ENCODE measurements at regions not wholly inside any gene's neighbourhood (a gene's known extent, or its start where the extent isn't known, plus 50 kb on each side); places are given as distances from the start of the nearest gene placed in this dataset.
A peak's percentile ranks its signal among the peaks of the same experiment; 100 is the strongest.
"Not testable (repeated sequence)": the region's sequence is repeated elsewhere in the genome, so short reads cannot be mapped to it uniquely, and the experiment has no call there.

- H4K5ac ChIP-seq (ENCODE audit: low read length), result no peak overlapping the region
- H3K56ac ChIP-seq (ENCODE audit: low read length), result no peak overlapping the region
- H2BK15ac ChIP-seq (replicated peaks; ENCODE audit: low read depth), result no peak overlapping the region
- no peak overlapping the region for H2BK120ac ChIP-seq (ENCODE audit: low read depth, low read length)
- H3K27me3 ChIP-seq (ENCODE audit: insufficient read depth, low read length, poor library complexity), result no peaks in the 10 kb centered on the region
- H2BK5ac ChIP-seq (ENCODE audit: low read length), result no peak overlapping the region
- H3K23ac ChIP-seq (ENCODE audit: low read length), result no peak overlapping the region
- WGBS (ENCODE audit: extremely low coverage, insufficient coverage, low lambda C conversion rate), result no CpG with 5 or more reads among the region's 2 CpGs
- H3K4me3 ChIP-seq (ENCODE audit: low read length), result no peak overlapping the region
- DNase-seq, result no peak
- no peaks in the 10 kb centered on the region for H3K79me2 ChIP-seq (ENCODE audit: control insufficient read depth, insufficient read depth, low read length)
- H3K4me2 ChIP-seq (ENCODE audit: low read length), result no peak overlapping the region
- no peaks in the 10 kb centered on the region for H3K79me1 ChIP-seq (ENCODE audit: low read length)
- no peak overlapping the region for H3K27ac ChIP-seq (ENCODE audit: low read depth, low read length)
- H3K36me3 ChIP-seq (ENCODE audit: control insufficient read depth, insufficient read depth, low read length), result no peaks in the 10 kb centered on the region
- no peak overlapping the region for H3K18ac ChIP-seq (ENCODE audit: low read length)
- H2AK5ac ChIP-seq (ENCODE audit: low read length), result no peak overlapping the region
- H4K8ac ChIP-seq (ENCODE audit: low read depth, low read length), result no peak overlapping the region
- no peak overlapping the region for H3K9ac ChIP-seq (ENCODE audit: low read length)
- no peak overlapping the region for H3K4ac ChIP-seq (ENCODE audit: low read depth, low read length)
- H3K4me1 ChIP-seq (ENCODE audit: control insufficient read depth, low read depth, low read length), result no peaks in the 10 kb centered on the region
Measured at GRCh38 chr3:27553886-27554540, 69.8 kb upstream of the SLC4A7 start.

- WGBS (ENCODE audit: extremely low coverage, insufficient coverage, low lambda C conversion rate), result no CpG with 5 or more reads among the region's 5 CpGs
- not testable (repeated sequence) for H3K4ac ChIP-seq (ENCODE audit: low read depth, low read length); H2BK15ac ChIP-seq (replicated peaks; ENCODE audit: low read depth)
Measured at GRCh38 chr3:27552708-27553107, 68.5 kb upstream of the SLC4A7 start.

DNA sequence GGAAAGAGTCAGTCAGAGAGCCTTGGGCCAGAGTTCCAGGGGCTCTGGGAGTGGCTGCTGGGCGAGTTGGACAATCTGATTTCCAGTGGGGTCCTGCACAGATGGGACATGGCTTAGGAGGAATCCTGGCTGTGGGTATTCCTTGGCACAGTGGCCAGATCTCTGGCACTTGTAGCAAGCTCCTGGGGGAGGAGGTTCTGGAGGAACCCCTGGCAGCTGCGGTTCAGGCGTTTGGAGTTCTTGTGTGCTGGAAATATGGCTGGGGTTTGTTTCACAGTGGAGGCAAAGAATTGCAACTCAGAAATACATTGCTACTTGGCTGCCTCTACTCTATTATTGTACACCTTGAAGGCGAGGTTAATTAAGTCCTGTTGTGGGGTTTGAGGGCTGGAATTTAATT lies 67.2 kb upstream of the SLC4A7 start:
- H2AK5ac ChIP-seq (ENCODE audit: low read length); H2BK5ac ChIP-seq (ENCODE audit: low read length); H3K4me1 ChIP-seq (ENCODE audit: control insufficient read depth, low read depth, low read length); H3K56ac ChIP-seq (ENCODE audit: low read length); H3K79me1 ChIP-seq (ENCODE audit: low read length); H2BK120ac ChIP-seq (ENCODE audit: low read depth, low read length); DNase-seq; H3K4me2 ChIP-seq (ENCODE audit: low read length); H3K79me2 ChIP-seq (ENCODE audit: control insufficient read depth, insufficient read depth, low read length); H4K5ac ChIP-seq (ENCODE audit: low read length); H3K18ac ChIP-seq (ENCODE audit: low read length); H3K4me3 ChIP-seq (ENCODE audit: low read length); H3K9ac ChIP-seq (ENCODE audit: low read length); H2BK15ac ChIP-seq (replicated peaks; ENCODE audit: low read depth); H3K27me3 ChIP-seq (ENCODE audit: insufficient read depth, low read length, poor library complexity); H4K8ac ChIP-seq (ENCODE audit: low read depth, low read length); H3K4ac ChIP-seq (ENCODE audit: low read depth, low read length); H3K27ac ChIP-seq (ENCODE audit: low read depth, low read length); H3K23ac ChIP-seq (ENCODE audit: low read length); H3K36me3 ChIP-seq (ENCODE audit: control insufficient read depth, insufficient read depth, low read length): not testable (repeated sequence)
- no CpG with 5 or more reads among the region's 4 CpGs for WGBS (ENCODE audit: extremely low coverage, insufficient coverage, low lambda C conversion rate)

More at GRCh38 chr3:27552708-27553107, 68.5 kb upstream of the SLC4A7 start:
- H2BK5ac ChIP-seq (ENCODE audit: low read length); H3K4me1 ChIP-seq (ENCODE audit: control insufficient read depth, low read depth, low read length); H3K23ac ChIP-seq (ENCODE audit: low read length); H2BK120ac ChIP-seq (ENCODE audit: low read depth, low read length); H3K18ac ChIP-seq (ENCODE audit: low read length); H3K79me1 ChIP-seq (ENCODE audit: low read length); H3K27ac ChIP-seq (ENCODE audit: low read depth, low read length); H2AK5ac ChIP-seq (ENCODE audit: low read length); H4K8ac ChIP-seq (ENCODE audit: low read depth, low read length); H3K36me3 ChIP-seq (ENCODE audit: control insufficient read depth, insufficient read depth, low read length); H3K4me2 ChIP-seq (ENCODE audit: low read length); H3K27me3 ChIP-seq (ENCODE audit: insufficient read depth, low read length, poor library complexity); H3K79me2 ChIP-seq (ENCODE audit: control insufficient read depth, insufficient read depth, low read length); H4K5ac ChIP-seq (ENCODE audit: low read length); H3K56ac ChIP-seq (ENCODE audit: low read length); H3K4me3 ChIP-seq (ENCODE audit: low read length); H3K9ac ChIP-seq (ENCODE audit: low read length): not testable (repeated sequence)
- DNase-seq, result peak; percentile 42

DNA sequence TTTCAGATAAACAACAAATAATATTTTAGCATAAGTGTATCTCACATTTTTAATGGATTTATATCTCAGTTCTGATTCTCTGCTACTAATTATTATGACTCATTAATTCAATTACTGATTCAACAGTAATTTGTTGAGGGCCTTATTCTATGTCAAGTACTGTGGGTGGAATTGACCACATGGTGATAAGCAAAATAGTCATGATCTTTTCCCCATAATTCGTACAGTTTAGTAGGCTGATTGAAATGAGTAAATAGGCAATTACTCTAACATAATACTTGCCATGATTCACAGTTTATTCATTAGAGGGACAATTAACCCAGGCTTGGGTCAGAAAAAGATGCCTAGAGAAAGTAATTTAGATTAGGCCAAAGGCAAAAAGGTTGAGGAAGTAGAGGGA lies 60.9 kb upstream of the SLC4A7 start:
- no CpG with 5 or more reads among the region's 1 CpG for WGBS (ENCODE audit: extremely low coverage, insufficient coverage, low lambda C conversion rate)

GRCh38 chr3:27544372-27544865 lies 60.2 kb upstream of the SLC4A7 start:
- Histone ChIP-seq H3K36me3 (ENCODE audit: control insufficient read depth, insufficient read depth, low read length) (no peaks in the 10 kb centered on the region), H3K4me3 (ENCODE audit: low read length) (no peak overlapping the region), H3K79me2 (ENCODE audit: control insufficient read depth, insufficient read depth, low read length) (no peaks in the 10 kb centered on the region), H4K5ac (ENCODE audit: low read length) (no peak overlapping the region), H3K27me3 (ENCODE audit: insufficient read depth, low read length, poor library complexity) (no peaks in the 10 kb centered on the region), H3K79me1 (ENCODE audit: low read length) (no peaks in the 10 kb centered on the region), H2BK120ac (ENCODE audit: low read depth, low read length) (no peak overlapping the region), H3K18ac (ENCODE audit: low read length) (no peak overlapping the region), H2AK5ac (ENCODE audit: low read length) (no peak overlapping the region), H3K4me2 (ENCODE audit: low read length) (no peak overlapping the region), H3K56ac (ENCODE audit: low read length) (no peak overlapping the region), H3K4me1 (ENCODE audit: control insufficient read depth, low read depth, low read length) (no peaks in the 10 kb centered on the region), H3K27ac (ENCODE audit: low read depth, low read length) (no peak overlapping the region), H3K9ac (ENCODE audit: low read length) (no peak overlapping the region), H2BK5ac (ENCODE audit: low read length) (no peak overlapping the region), H4K8ac (ENCODE audit: low read depth, low read length) (no peak overlapping the region), H3K23ac (ENCODE audit: low read length) (no peak overlapping the region), H3K4ac (ENCODE audit: low read depth, low read length) (no peak overlapping the region), H2BK15ac (replicated peaks; ENCODE audit: low read depth) (no peak overlapping the region)
- no peak for DNase-seq
- WGBS (ENCODE audit: extremely low coverage, insufficient coverage, low lambda C conversion rate), result no CpG with 5 or more reads among the region's 3 CpGs

More for the DNA sequence above, 60.9 kb upstream of the SLC4A7 start:
- DNase-seq, result no peak
- H3K4ac ChIP-seq (ENCODE audit: low read depth, low read length), result no peak overlapping the region
- H2AK5ac ChIP-seq (ENCODE audit: low read length), result no peak overlapping the region
- H3K79me1 ChIP-seq (ENCODE audit: low read length), result no peaks in the 10 kb centered on the region
- no peaks in the 10 kb centered on the region for H3K27me3 ChIP-seq (ENCODE audit: insufficient read depth, low read length, poor library complexity)
- H2BK5ac ChIP-seq (ENCODE audit: low read length), result no peak overlapping the region
- H4K8ac ChIP-seq (ENCODE audit: low read depth, low read length), result no peak overlapping the region
- no peak overlapping the region for H4K5ac ChIP-seq (ENCODE audit: low read length)
- H2BK15ac ChIP-seq (replicated peaks; ENCODE audit: low read depth), result no peak overlapping the region
- no peak overlapping the region for H3K27ac ChIP-seq (ENCODE audit: low read depth, low read length)
- no peak overlapping the region for H3K23ac ChIP-seq (ENCODE audit: low read length)
- H2BK120ac ChIP-seq (ENCODE audit: low read depth, low read length), result no peak overlapping the region
- no peaks in the 10 kb centered on the region for H3K4me1 ChIP-seq (ENCODE audit: control insufficient read depth, low read depth, low read length)
- H3K4me3 ChIP-seq (ENCODE audit: low read length), result no peak overlapping the region
- H3K56ac ChIP-seq (ENCODE audit: low read length), result no peak overlapping the region
- H3K4me2 ChIP-seq (ENCODE audit: low read length), result no peak overlapping the region
- H3K36me3 ChIP-seq (ENCODE audit: control insufficient read depth, insufficient read depth, low read length), result no peaks in the 10 kb centered on the region
- no peaks in the 10 kb centered on the region for H3K79me2 ChIP-seq (ENCODE audit: control insufficient read depth, insufficient read depth, low read length)
- no peak overlapping the region for H3K9ac ChIP-seq (ENCODE audit: low read length)
- no peak overlapping the region for H3K18ac ChIP-seq (ENCODE audit: low read length)

DNA sequence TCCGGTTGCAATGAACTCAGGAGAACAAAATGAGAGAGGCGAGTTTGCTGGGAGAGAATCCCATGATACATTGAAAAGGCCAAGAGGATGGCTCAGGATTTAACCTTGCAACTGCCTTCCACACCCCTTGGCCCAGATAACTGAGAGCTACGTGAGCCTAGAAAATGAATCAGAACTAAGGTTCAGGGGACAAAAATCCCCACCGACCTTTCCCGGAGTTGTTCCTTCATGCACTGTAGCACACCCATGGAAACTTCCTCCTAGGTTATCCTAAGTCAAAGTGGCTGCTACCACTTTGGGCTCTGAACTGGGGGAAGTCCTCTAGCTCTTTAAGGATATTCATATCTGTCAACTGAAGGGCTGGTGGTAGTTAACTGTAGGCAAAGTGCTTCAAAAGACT lies 58.3 kb upstream of the SLC4A7 start:
- no peak overlapping the region for H2BK120ac ChIP-seq (ENCODE audit: low read depth, low read length)
- no peaks in the 10 kb centered on the region for H3K79me2 ChIP-seq (ENCODE audit: control insufficient read depth, insufficient read depth, low read length)
- H3K23ac ChIP-seq (ENCODE audit: low read length), result no peak overlapping the region
- no peak overlapping the region for H4K5ac ChIP-seq (ENCODE audit: low read length)
- H3K79me1 ChIP-seq (ENCODE audit: low read length), result no peaks in the 10 kb centered on the region
- H3K56ac ChIP-seq (ENCODE audit: low read length), result no peak overlapping the region
- H3K4me3 ChIP-seq (ENCODE audit: low read length), result no peak overlapping the region
- H3K36me3 ChIP-seq (ENCODE audit: control insufficient read depth, insufficient read depth, low read length), result no peaks in the 10 kb centered on the region
- H2AK5ac ChIP-seq (ENCODE audit: low read length), result no peak overlapping the region
- H3K27me3 ChIP-seq (ENCODE audit: insufficient read depth, low read length, poor library complexity), result no peaks in the 10 kb centered on the region
- no peak overlapping the region for H2BK15ac ChIP-seq (replicated peaks; ENCODE audit: low read depth)
- no peak overlapping the region for H3K9ac ChIP-seq (ENCODE audit: low read length)
- no CpG with 5 or more reads among the region's 5 CpGs for WGBS (ENCODE audit: extremely low coverage, insufficient coverage, low lambda C conversion rate)
- H3K4me2 ChIP-seq (ENCODE audit: low read length), result no peak overlapping the region
- no peak overlapping the region for H3K27ac ChIP-seq (ENCODE audit: low read depth, low read length)
- no peaks in the 10 kb centered on the region for H3K4me1 ChIP-seq (ENCODE audit: control insufficient read depth, low read depth, low read length)
- H3K4ac ChIP-seq (ENCODE audit: low read depth, low read length), result no peak overlapping the region
- no peak overlapping the region for H3K18ac ChIP-seq (ENCODE audit: low read length)
- H2BK5ac ChIP-seq (ENCODE audit: low read length), result no peak overlapping the region
- no peak overlapping the region for H4K8ac ChIP-seq (ENCODE audit: low read depth, low read length)
- no peak for DNase-seq
